ENCODE measurements at regions not wholly inside any gene's neighbourhood (a gene's known extent, or its start where the extent isn't known, plus 50 kb on each side); places are given as distances from the start of the nearest gene placed in this dataset.

DNA sequence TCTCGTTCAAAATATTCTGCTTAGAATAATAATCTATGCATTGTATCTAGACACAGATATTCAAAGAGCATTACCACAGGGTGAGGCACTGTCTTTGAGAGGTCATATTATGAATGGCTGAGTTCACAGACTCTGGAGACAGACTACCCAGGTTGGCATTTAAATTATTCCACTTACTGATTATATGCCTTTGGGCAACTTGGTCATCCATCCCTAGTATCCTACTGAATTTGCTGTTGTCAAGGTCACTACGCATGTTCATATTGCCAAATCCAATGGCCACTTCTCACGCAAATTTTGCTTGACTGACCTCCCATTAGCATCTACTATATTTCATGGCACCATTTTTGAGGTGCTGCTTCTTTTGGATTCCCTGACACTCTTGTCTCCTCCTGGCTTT, 498.6 kb upstream of the TLE4 start:
- no peak for DNase-seq (ENCODE audit: low read depth in 1 of 2, low spot score in 1 of 2)
- CTCF ChIA-PET = no interaction called here
- POLR2A ChIA-PET = no interaction called here
- no peak for ATAC-seq
- no peak overlapping the region for H3K27ac ChIP-seq
- no peak overlapping the region for H3K4me3 ChIP-seq
- TF ChIP-seq CBX2 (IDR thresholded peaks at IDR 0.05; ENCODE audit: borderline replicate concordance, low read depth) = no peak
- TF ChIP-seq REST (IDR thresholded peaks at IDR 0.05) = no peak
- no peak for TF ChIP-seq ZSCAN20 (CRISPR knock-in tag; IDR thresholded peaks at IDR 0.05)
- H3K9me3 ChIP-seq = no peaks in the 10 kb centered on the region
- FAIRE-seq = no peak
- 99% methylated on average over 3 of the region's 3 CpGs for WGBS (ENCODE audit: missing lambda C conversion rate)
- H3K4me2 ChIP-seq = no peak overlapping the region
- H3K4me1 ChIP-seq = no peaks in the 10 kb centered on the region

GRCh38 chr9:79080536-79080935, 491.2 kb upstream of the TLE4 start:
- Histone ChIP-seq H3K4me3 (no peak overlapping the region), H3K4me2 (no peak overlapping the region), H3K27ac (no peak overlapping the region), H3K4me1 (no peaks in the 10 kb centered on the region), H3K9me3 (peaks cover 8% of the 10 kb centered on the region)
- TF ChIP-seq GATA3 (IDR thresholded peaks at IDR 0.05; ENCODE audit: borderline replicate concordance) = no peak
- TF ChIP-seq TP53 (CRISPR knock-in tag; IDR thresholded peaks at IDR 0.05) = no peak
- TF ChIP-seq, protein P1, sequence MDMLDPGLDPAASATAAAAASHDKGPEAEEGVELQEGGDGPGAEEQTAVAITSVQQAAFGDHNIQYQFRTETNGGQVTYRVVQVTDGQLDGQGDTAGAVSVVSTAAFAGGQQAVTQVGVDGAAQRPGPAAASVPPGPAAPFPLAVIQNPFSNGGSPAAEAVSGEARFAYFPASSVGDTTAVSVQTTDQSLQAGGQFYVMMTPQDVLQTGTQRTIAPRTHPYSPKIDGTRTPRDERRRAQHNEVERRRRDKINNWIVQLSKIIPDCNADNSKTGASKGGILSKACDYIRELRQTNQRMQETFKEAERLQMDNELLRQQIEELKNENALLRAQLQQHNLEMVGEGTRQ (IDR thresholded peaks at IDR 0.05) = no peak
- TF ChIP-seq, protein P2, sequence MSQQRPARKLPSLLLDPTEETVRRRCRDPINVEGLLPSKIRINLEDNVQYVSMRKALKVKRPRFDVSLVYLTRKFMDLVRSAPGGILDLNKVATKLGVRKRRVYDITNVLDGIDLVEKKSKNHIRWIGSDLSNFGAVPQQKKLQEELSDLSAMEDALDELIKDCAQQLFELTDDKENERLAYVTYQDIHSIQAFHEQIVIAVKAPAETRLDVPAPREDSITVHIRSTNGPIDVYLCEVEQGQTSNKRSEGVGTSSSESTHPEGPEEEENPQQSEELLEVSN (IDR thresholded peaks at IDR 0.05; ENCODE audit: borderline replicate concordance, low read depth) = no peak
- TF ChIP-seq, protein P3, sequence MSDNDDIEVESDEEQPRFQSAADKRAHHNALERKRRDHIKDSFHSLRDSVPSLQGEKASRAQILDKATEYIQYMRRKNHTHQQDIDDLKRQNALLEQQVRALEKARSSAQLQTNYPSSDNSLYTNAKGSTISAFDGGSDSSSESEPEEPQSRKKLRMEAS (IDR thresholded peaks at IDR 0.05) = no peak
- TF ChIP-seq NPAS2 (CRISPR knock-in tag; IDR thresholded peaks at IDR 0.05; ENCODE audit: borderline replicate concordance) = no peak
- no peak for TF ChIP-seq JUN (IDR thresholded peaks at IDR 0.05)
- no peak for TF ChIP-seq NFE2L2 (conservative IDR thresholded peaks at IDR 0.05; ENCODE audit: low read length)
- no peak for TF ChIP-seq EHF (CRISPR knock-in tag; IDR thresholded peaks at IDR 0.05)
- TF ChIP-seq MAZ (IDR thresholded peaks at IDR 0.05; ENCODE audit: borderline replicate concordance, low read depth, low read length) = no peak
- no peak for TF ChIP-seq HOXA7 (CRISPR knock-in tag; IDR thresholded peaks at IDR 0.05)
- no peak for TF ChIP-seq HOXB13 (CRISPR knock-in tag; IDR thresholded peaks at IDR 0.05; ENCODE audit: low read depth)
- no peak for TF ChIP-seq RAD21 (conservative IDR thresholded peaks at IDR 0.05 in 1 of 2, IDR thresholded peaks at IDR 0.05 in 1 of 2)
- WGBS (ENCODE audit: missing lambda C conversion rate) = 85% methylated on average over 2 of the region's 2 CpGs
- ChIA-PET CTCF (interaction anchor here (1.0 kb wide), 1 partner anchor 672 kb away, joined by 3 read pairs; no protein-coding TSS in a partner anchor), POLR2A (no interaction called here)
- FAIRE-seq (no peak), ATAC-seq (no peak), DNase-seq (ENCODE audit: low read depth in 1 of 2, low spot score in 1 of 2) (no peak)

GRCh38 chr9:79083621-79084020, 488.1 kb upstream of the TLE4 start:
- CTCF ChIA-PET = no interaction called here
- DNase-seq (ENCODE audit: low read depth in 1 of 2, low spot score in 1 of 2) (no peak), ATAC-seq (no peak), FAIRE-seq (no peak)
- Histone ChIP-seq H3K4me1 (no peaks in the 10 kb centered on the region), H3K4me3 (no peak overlapping the region), H3K9me3 (peaks cover 8% of the 10 kb centered on the region), H3K27ac (no peak overlapping the region), H3K4me2 (no peak overlapping the region)
- POLR2A ChIA-PET = no interaction called here
- WGBS (ENCODE audit: missing lambda C conversion rate) = 75% methylated on average over 3 of the region's 3 CpGs
- TF ChIP-seq NFE2L2 (conservative IDR thresholded peaks at IDR 0.05; ENCODE audit: low read length) (no peak), PBX3 (IDR thresholded peaks at IDR 0.05) (no peak), SMC3 (IDR thresholded peaks at IDR 0.05) (no peak), RNF2 (IDR thresholded peaks at IDR 0.05; ENCODE audit: borderline replicate concordance, low read depth) (no peak), CBX2 (IDR thresholded peaks at IDR 0.05; ENCODE audit: borderline replicate concordance, low read depth) (no peak), ZFP36 (IDR thresholded peaks at IDR 0.05; ENCODE audit: borderline replicate concordance, partially characterized antibody) (no peak), FOXS1 (CRISPR knock-in tag; IDR thresholded peaks at IDR 0.05) (no peak), NPAS2 (CRISPR knock-in tag; IDR thresholded peaks at IDR 0.05; ENCODE audit: borderline replicate concordance) (no peak), RARB (CRISPR knock-in tag; IDR thresholded peaks at IDR 0.05) (no peak), CEBPB (IDR thresholded peaks at IDR 0.05) (no peak), FOSB (CRISPR knock-in tag; IDR thresholded peaks at IDR 0.05) (no peak), JUN (IDR thresholded peaks at IDR 0.05) (no peak), NR3C1 (IDR thresholded peaks at IDR 0.05) (no peak), KDM5A (IDR thresholded peaks at IDR 0.05) (no peak)
- TF ChIP-seq, protein P4, sequence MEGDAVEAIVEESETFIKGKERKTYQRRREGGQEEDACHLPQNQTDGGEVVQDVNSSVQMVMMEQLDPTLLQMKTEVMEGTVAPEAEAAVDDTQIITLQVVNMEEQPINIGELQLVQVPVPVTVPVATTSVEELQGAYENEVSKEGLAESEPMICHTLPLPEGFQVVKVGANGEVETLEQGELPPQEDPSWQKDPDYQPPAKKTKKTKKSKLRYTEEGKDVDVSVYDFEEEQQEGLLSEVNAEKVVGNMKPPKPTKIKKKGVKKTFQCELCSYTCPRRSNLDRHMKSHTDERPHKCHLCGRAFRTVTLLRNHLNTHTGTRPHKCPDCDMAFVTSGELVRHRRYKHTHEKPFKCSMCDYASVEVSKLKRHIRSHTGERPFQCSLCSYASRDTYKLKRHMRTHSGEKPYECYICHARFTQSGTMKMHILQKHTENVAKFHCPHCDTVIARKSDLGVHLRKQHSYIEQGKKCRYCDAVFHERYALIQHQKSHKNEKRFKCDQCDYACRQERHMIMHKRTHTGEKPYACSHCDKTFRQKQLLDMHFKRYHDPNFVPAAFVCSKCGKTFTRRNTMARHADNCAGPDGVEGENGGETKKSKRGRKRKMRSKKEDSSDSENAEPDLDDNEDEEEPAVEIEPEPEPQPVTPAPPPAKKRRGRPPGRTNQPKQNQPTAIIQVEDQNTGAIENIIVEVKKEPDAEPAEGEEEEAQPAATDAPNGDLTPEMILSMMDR (IDR thresholded peaks at IDR 0.05) = no peak
